HEK293 (cell line): ENCODE measurements at regions not wholly inside any gene's neighbourhood (a gene's known extent, or its start where the extent isn't known, plus 50 kb on each side); places are given as distances from the start of the nearest gene placed in this dataset.

ENCODE experiments used
- CTCF ChIA-PET: fragments of 350-600 bp; formaldehyde crosslinking; extraction: SDS; loops from one replicate; lab custom pipeline; 2021; ENCODE audit warnings: antibody characterized with exemption; lab: Yijun Ruan, JAX
- POLR2A ChIA-PET: fragments of 300-600 bp; formaldehyde crosslinking; extraction: SDS; loops from one replicate; lab custom pipeline; 2020; ENCODE audit warnings: antibody characterized with exemption, inconsistent platforms; lab: Yijun Ruan, JAX
- H3K27ac ChIP-seq: fragments of 200-500 bp; sonication (Bioruptor generic); 2 replicates; pipeline ENCODE4 v1.5.1; 2014; ENCODE audit warnings: low read depth, low read length, control low read depth, inconsistent platforms; ENCODE audit errors: extremely low read depth
- H3K36me3 ChIP-seq, 2 experiments: fragments of 200-500 bp in 1 of 2; sonication (Bioruptor generic) in 1 of 2; 1 replicate in 1 of 2; 2 replicates in 1 of 2; pipeline ENCODE4 v1.5.1; 2014 to 2017; ENCODE audit warnings: inconsistent platforms in 2 of 2, low read length in 2 of 2; ENCODE audit not compliant: control insufficient read depth in 2 of 2, insufficient read depth in 1 of 2
- H3K4me1 ChIP-seq: fragments of 200-500 bp; sonication (Bioruptor generic); 2 replicates; pipeline ENCODE4 v1.5.1; 2014; ENCODE audit warnings: mild to moderate bottlenecking, low read length, inconsistent platforms; ENCODE audit not compliant: control insufficient read depth, insufficient read depth
- H3K4me3 ChIP-seq: 2 replicates; pipeline ENCODE4 v1.5.1; 2011; ENCODE audit warnings: low read depth, mild to moderate bottlenecking, control low read depth, low read length, moderate library complexity
- H3K9me3 ChIP-seq: fragments of 200-500 bp; sonication (Bioruptor generic); 2 replicates; pipeline ENCODE4 v1.5.1; 2014; ENCODE audit warnings: low read depth, low read length, inconsistent platforms; ENCODE audit not compliant: control insufficient read depth, insufficient read depth
- GLIS1 ChIP-seq: fragments of 450-650 bp; formaldehyde crosslinking; IDR thresholded peaks from 2 replicates; pipeline ENCODE4 v1.5.1; 2016; ENCODE audit warnings: missing biosample characterization, missing genetic modification characterization
- MEIS1 ChIP-seq: sonication (generic); formaldehyde crosslinking; IDR thresholded peaks from 2 replicates; pipeline ENCODE4 v1.8.1; 2022; ENCODE audit warnings: missing genetic modification reagents, mild to moderate bottlenecking, borderline replicate concordance
- SETDB1 ChIP-seq: IDR thresholded peaks from one replicate; pipeline ENCODE4 v1.6.1; 2017; ENCODE audit warnings: mild to moderate bottlenecking, low read length, moderate library complexity, mixed read lengths; ENCODE audit not compliant: insufficient read length
- YY2 ChIP-seq: fragments of 450-650 bp; formaldehyde crosslinking; IDR thresholded peaks from 2 replicates; pipeline ENCODE4 v1.5.1; 2016; ENCODE audit warnings: missing biosample characterization, missing genetic modification characterization
- ZBTB48 ChIP-seq: fragments of 450-650 bp; formaldehyde crosslinking; IDR thresholded peaks from 2 replicates; pipeline ENCODE4 v1.5.1; 2016; ENCODE audit warnings: missing biosample characterization, missing genetic modification characterization
- ZNF132 ChIP-seq: fragments of 450-650 bp; formaldehyde crosslinking; IDR thresholded peaks from 2 replicates; pipeline ENCODE4 v1.5.1; 2017; ENCODE audit warnings: missing biosample characterization, missing genetic modification characterization, borderline replicate concordance
- ZNF138 ChIP-seq: fragments of 450-650 bp; formaldehyde crosslinking; IDR thresholded peaks from 2 replicates; pipeline ENCODE4 v1.5.1; 2016; ENCODE audit warnings: missing biosample characterization, missing genetic modification characterization, borderline replicate concordance
- ZNF24 ChIP-seq: fragments of 450-650 bp; formaldehyde crosslinking; IDR thresholded peaks from 2 replicates; pipeline ENCODE4 v1.5.1; 2016; ENCODE audit warnings: missing biosample characterization, missing genetic modification characterization
- ZNF335 ChIP-seq: fragments of 450-650 bp; formaldehyde crosslinking; conservative IDR thresholded peaks from 2 replicates; pipeline ENCODE4 v1.5.1; 2016; ENCODE audit warnings: missing biosample characterization, missing genetic modification characterization
- ZNF366 ChIP-seq: fragments of 450-650 bp; formaldehyde crosslinking; conservative IDR thresholded peaks from 2 replicates; pipeline ENCODE4 v1.5.1; 2016; ENCODE audit warnings: missing biosample characterization, missing genetic modification characterization
- ZNF433 ChIP-seq: fragments of 450-650 bp; formaldehyde crosslinking; IDR thresholded peaks from 2 replicates; pipeline ENCODE4 v1.5.1; 2016; ENCODE audit warnings: missing biosample characterization, missing genetic modification characterization, low read depth
- ZNF514 ChIP-seq: fragments of 450-650 bp; formaldehyde crosslinking; IDR thresholded peaks from 2 replicates; pipeline ENCODE4 v1.5.1; 2016; ENCODE audit warnings: missing biosample characterization, missing genetic modification characterization
- ZNF518A ChIP-seq: fragments of 450-650 bp; formaldehyde crosslinking; conservative IDR thresholded peaks from 2 replicates; pipeline ENCODE4 v1.5.1; 2016; ENCODE audit warnings: low read depth, missing biosample characterization, missing genetic modification characterization
- ZNF747 ChIP-seq: fragments of 450-650 bp; formaldehyde crosslinking; IDR thresholded peaks from 2 replicates; pipeline ENCODE4 v1.5.1; 2016; ENCODE audit warnings: missing biosample characterization, missing genetic modification characterization
- ZNF768 ChIP-seq: fragments of 450-650 bp; formaldehyde crosslinking; IDR thresholded peaks from 2 replicates; pipeline ENCODE4 v1.5.1; 2018; ENCODE audit warnings: missing biosample characterization, mild to moderate bottlenecking, missing genetic modification characterization
- ZNF777 ChIP-seq: fragments of 450-650 bp; formaldehyde crosslinking; IDR thresholded peaks from 2 replicates; pipeline ENCODE4 v1.5.1; 2017; ENCODE audit warnings: missing biosample characterization, missing genetic modification characterization, borderline replicate concordance
- ZSCAN5A ChIP-seq: fragments of 450-650 bp; formaldehyde crosslinking; IDR thresholded peaks from 2 replicates; pipeline ENCODE4 v1.5.1; 2016; ENCODE audit warnings: missing biosample characterization, missing genetic modification characterization
- TF ChIP-seq, protein P1 (sequence below): fragments of 450-650 bp; formaldehyde crosslinking; IDR thresholded peaks from 2 replicates; pipeline ENCODE4 v1.5.1; 2016; ENCODE audit warnings: missing biosample characterization, missing genetic modification characterization
- TF ChIP-seq, protein P2 (sequence below): fragments of 450-650 bp; formaldehyde crosslinking; IDR thresholded peaks from 2 replicates; pipeline ENCODE4 v1.5.1; 2016; ENCODE audit warnings: missing biosample characterization, missing genetic modification characterization

DNA sequence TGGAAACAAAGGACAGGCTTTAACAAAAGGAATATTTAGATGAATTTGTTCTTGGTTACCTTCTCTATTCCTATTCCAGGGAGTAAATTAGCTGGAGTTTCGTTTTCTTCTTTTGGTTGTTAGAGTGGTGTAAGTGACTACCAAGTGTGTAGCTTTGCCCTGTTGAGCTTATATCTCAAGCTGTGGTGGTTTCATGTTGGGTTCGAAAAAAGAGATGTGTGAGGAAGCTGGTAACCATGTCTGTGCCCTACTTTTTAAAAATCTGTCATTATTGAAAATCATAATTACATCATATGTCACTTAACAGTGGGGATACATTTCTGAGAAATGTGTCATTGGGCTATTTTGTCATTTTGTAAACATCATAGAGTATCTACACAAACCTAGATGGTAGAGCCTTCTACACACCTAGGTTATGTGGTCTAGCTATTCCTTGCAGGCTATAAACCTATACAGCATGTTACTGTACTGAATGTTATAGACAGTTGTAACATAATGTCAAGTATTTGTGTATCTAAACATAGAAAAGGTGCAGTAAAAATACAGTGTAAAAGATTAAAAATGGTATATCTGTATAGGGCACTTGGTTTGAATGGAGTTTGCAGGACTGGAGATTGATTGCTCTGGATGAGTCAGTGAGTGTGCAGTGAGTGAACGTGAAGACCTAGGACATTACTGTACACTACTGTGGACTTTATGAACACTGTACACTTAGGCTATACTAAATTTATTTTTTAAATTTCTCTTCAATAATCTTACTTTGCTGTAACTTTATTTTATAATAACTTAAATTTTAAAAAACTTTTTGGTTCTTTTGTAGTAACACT, 90.4 kb downstream of the SEPTIN7 start:
- CTCF ChIA-PET = interaction anchor here (0.6 to 1.8 kb wide), 3 partner anchors 16 to 185 kb away, joined by 3 read pairs; partner anchors contain the start of gene SEPTIN7

DNA sequence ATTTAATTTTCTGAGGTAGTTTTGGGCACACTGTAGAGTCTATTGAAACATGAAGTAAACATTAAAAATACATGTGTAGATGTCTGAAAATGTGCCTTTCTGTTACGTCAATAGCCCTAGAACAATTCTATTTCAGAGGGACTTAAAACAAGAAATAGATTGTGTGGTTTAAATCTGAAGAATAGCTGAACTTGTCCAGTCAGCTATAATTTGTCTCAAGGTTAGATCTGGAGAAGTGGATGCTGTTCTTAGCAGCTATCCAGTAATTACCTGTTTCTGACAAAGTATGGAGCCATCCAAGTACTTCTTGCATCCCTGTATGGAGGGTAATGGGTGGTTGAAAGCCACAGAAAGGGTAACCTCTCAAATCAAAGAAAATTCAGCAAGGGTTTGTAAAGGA, 92.8 kb downstream of the SEPTIN7 start:
- CTCF ChIA-PET = no interaction called here
- no peaks in the 10 kb centered on the region for H3K9me3 ChIP-seq
- H3K4me1 ChIP-seq = no peaks in the 10 kb centered on the region
- H3K4me3 ChIP-seq = no peak overlapping the region
- peaks cover 3 to 11% of the 10 kb centered on the region in 2 experiments; a peak in 2 of 3 replicates for H3K36me3 ChIP-seq
- POLR2A ChIA-PET = no interaction called here
- no peak overlapping the region for H3K27ac ChIP-seq
- TF ChIP-seq ZNF433 = no peak
- no peak for TF ChIP-seq YY2 (tag by site-specific recombination)
- no peak for TF ChIP-seq ZNF514 (tag by site-specific recombination)
- TF ChIP-seq ZNF24 (tag by site-specific recombination) = no peak
- TF ChIP-seq ZNF768 (tag by site-specific recombination) = no peak
- TF ChIP-seq ZNF132 (tag by site-specific recombination) = no peak
- TF ChIP-seq GLIS1 (tag by site-specific recombination) = no peak
- TF ChIP-seq ZBTB48 (tag by site-specific recombination) = no peak
- TF ChIP-seq SETDB1 = no peak
- no peak for TF ChIP-seq ZNF747
- no peak for TF ChIP-seq MEIS1
- no peak for TF ChIP-seq ZNF518A (tag by site-specific recombination)

More for the DNA sequence above, 90.4 kb downstream of the SEPTIN7 start:
- TF ChIP-seq ZNF777 (tag by site-specific recombination) (no peak), ZNF335 (tag by site-specific recombination) (no peak), ZSCAN5A (no peak), ZNF138 (tag by site-specific recombination) (no peak), ZNF366 (no peak)
- TF ChIP-seq, protein P1, sequence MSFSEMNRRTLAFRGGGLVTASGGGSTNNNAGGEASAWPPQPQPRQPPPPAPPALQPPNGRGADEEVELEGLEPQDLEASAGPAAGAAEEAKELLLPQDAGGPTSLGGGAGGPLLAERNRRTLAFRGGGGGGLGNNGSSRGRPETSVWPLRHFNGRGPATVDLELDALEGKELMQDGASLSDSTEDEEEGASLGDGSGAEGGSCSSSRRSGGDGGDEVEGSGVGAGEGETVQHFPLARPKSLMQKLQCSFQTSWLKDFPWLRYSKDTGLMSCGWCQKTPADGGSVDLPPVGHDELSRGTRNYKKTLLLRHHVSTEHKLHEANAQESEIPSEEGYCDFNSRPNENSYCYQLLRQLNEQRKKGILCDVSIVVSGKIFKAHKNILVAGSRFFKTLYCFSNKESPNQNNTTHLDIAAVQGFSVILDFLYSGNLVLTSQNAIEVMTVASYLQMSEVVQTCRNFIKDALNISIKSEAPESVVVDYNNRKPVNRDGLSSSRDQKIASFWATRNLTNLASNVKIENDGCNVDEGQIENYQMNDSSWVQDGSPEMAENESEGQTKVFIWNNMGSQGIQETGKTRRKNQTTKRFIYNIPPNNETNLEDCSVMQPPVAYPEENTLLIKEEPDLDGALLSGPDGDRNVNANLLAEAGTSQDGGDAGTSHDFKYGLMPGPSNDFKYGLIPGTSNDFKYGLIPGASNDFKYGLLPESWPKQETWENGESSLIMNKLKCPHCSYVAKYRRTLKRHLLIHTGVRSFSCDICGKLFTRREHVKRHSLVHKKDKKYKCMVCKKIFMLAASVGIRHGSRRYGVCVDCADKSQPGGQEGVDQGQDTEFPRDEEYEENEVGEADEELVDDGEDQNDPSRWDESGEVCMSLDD (tag by site-specific recombination) = no peak
- TF ChIP-seq, protein P2, sequence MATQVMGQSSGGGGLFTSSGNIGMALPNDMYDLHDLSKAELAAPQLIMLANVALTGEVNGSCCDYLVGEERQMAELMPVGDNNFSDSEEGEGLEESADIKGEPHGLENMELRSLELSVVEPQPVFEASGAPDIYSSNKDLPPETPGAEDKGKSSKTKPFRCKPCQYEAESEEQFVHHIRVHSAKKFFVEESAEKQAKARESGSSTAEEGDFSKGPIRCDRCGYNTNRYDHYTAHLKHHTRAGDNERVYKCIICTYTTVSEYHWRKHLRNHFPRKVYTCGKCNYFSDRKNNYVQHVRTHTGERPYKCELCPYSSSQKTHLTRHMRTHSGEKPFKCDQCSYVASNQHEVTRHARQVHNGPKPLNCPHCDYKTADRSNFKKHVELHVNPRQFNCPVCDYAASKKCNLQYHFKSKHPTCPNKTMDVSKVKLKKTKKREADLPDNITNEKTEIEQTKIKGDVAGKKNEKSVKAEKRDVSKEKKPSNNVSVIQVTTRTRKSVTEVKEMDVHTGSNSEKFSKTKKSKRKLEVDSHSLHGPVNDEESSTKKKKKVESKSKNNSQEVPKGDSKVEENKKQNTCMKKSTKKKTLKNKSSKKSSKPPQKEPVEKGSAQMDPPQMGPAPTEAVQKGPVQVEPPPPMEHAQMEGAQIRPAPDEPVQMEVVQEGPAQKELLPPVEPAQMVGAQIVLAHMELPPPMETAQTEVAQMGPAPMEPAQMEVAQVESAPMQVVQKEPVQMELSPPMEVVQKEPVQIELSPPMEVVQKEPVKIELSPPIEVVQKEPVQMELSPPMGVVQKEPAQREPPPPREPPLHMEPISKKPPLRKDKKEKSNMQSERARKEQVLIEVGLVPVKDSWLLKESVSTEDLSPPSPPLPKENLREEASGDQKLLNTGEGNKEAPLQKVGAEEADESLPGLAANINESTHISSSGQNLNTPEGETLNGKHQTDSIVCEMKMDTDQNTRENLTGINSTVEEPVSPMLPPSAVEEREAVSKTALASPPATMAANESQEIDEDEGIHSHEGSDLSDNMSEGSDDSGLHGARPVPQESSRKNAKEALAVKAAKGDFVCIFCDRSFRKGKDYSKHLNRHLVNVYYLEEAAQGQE (tag by site-specific recombination) = no peak
- POLR2A ChIA-PET = no interaction called here
- Histone ChIP-seq H3K4me1 (no peaks in the 10 kb centered on the region), H3K9me3 (no peaks in the 10 kb centered on the region), H3K27ac (no peak overlapping the region), H3K4me3 (no peak overlapping the region), H3K36me3 (peaks cover 4 to 15% of the 10 kb centered on the region in 2 experiments; a peak in 2 of 3 replicates)
